K562 (cell line): ENCODE measurements at regions not wholly inside any gene's neighbourhood (a gene's known extent, or its start where the extent isn't known, plus 50 kb on each side); places are given as distances from the start of the nearest gene placed in this dataset.

Source experiments
- ATAC-seq: fragments of 200-7000 bp; cut with Tn5 transposase; 3 replicates; pipeline ENCODE4 v1.9.1; 2020; ENCODE audit warnings: moderate library complexity
- BruUV-seq: library from RNA; stranded (reverse); fragments of 400-500 nt; replicated peaks from 2 replicates; lab custom pipeline; 2021; lab: Mats Ljungman, UMichigan
- CTCF ChIA-PET: fragments of 300-600 bp; formaldehyde crosslinking; extraction: SDS; loops from one replicate; lab custom pipeline; 2021; ENCODE audit warnings: low intra/inter-chr PET ratio; lab: Yijun Ruan, JAX
- POLR2A ChIA-PET: fragments of 300-600, 350-650 bp; sonication (Branson Sonifier 250); formaldehyde crosslinking; extraction: SDS; loops from one replicate; lab custom pipeline; 2021; ENCODE audit warnings: antibody characterized with exemption, inconsistent platforms; lab: Yijun Ruan, JAX
- DNase-seq, 4 experiments: peaks; one replicate each; pipeline versions ENCODE4 v3.0.0 to v3.0.0-alpha.2; 2011 to 2018; ENCODE audit warnings: low spot score in 3 of 4, mixed read lengths in 3 of 4; ENCODE audit errors: extremely low read depth in 1 of 4
- FAIRE-seq: peaks from 2 replicates; lab custom pipeline; 2011; peaks lifted over from hg19 to GRCh38; lab: Jason Lieb, UNC
- H2AFZ ChIP-seq: 2 replicates; pipeline ENCODE4 v1.6.0; 2011; ENCODE audit warnings: low read depth, low read length, control low read depth, inconsistent platforms
- H3K27ac ChIP-seq: fragments of 200-600 bp; 3 replicates; pipeline ENCODE4 v1.8.0; 2011; ENCODE audit warnings: low read depth, mild to moderate bottlenecking, control low read depth, inconsistent platforms, low read length, moderate library complexity, mixed read lengths; ENCODE audit errors: extremely low read depth
- H3K27me3 ChIP-seq, 2 experiments: fragments of 300-600 bp in 1 of 2; 2 replicates in 1 of 2; 3 replicates in 1 of 2; pipeline versions ENCODE4 v1.6.0 to v1.8.0; 2011; ENCODE audit warnings: inconsistent platforms in 2 of 2, low read length in 2 of 2, mild to moderate bottlenecking in 1 of 2, mixed read lengths in 1 of 2, moderate library complexity in 1 of 2; ENCODE audit not compliant: control insufficient read depth in 2 of 2, insufficient read depth in 2 of 2
- H3K36me3 ChIP-seq: fragments of 300-600 bp; 3 replicates; pipeline ENCODE4 v1.8.0; 2011; ENCODE audit warnings: mild to moderate bottlenecking, low read length, inconsistent platforms; ENCODE audit not compliant: control insufficient read depth, insufficient read depth
- H3K4me1 ChIP-seq, 2 experiments: fragments of 200-600 bp in 1 of 2; replicated peaks in 1 of 2; 2 replicates in 1 of 2; 3 replicates in 1 of 2; pipeline versions ENCODE4 v1.5.1 to v1.8.0; 2011; ENCODE audit warnings: inconsistent platforms in 2 of 2, low read length in 2 of 2, mild to moderate bottlenecking in 1 of 2, mixed read lengths in 1 of 2, moderate library complexity in 1 of 2; ENCODE audit not compliant: control insufficient read depth in 2 of 2, insufficient read depth in 2 of 2
- H3K4me2 ChIP-seq: 2 replicates; pipeline ENCODE4 v1.6.1; 2011; ENCODE audit warnings: low read length, control low read depth, inconsistent platforms, mixed read lengths; ENCODE audit not compliant: insufficient read depth
- H3K4me3 ChIP-seq: fragments of 200-600 bp; sonication (generic), shearing (Covaris generic); 2 replicates; pipeline ENCODE4 v1.5.1; 2016; ENCODE audit warnings: control low read depth, inconsistent platforms
- H3K79me2 ChIP-seq: fragments of 200-600 bp; 3 replicates; pipeline ENCODE4 v1.8.0; 2011; ENCODE audit warnings: low read length, inconsistent platforms; ENCODE audit not compliant: control insufficient read depth, insufficient read depth
- H3K9ac ChIP-seq, 2 experiments: 2 replicates each; pipeline versions ENCODE4 v1.6.0 to v1.6.1; 2011; ENCODE audit warnings: low read depth in 2 of 2, low read length in 2 of 2, control low read depth in 1 of 2, inconsistent platforms in 1 of 2, mild to moderate bottlenecking in 1 of 2, mixed read lengths in 1 of 2; ENCODE audit not compliant: insufficient read depth in 1 of 2
- H3K9me1 ChIP-seq: one replicate; pipeline ENCODE4 v1.6.0; 2011; ENCODE audit warnings: inconsistent platforms, mild to moderate bottlenecking, low read length, moderate library complexity; ENCODE audit not compliant: control insufficient read depth, insufficient read depth
- H3K9me3 ChIP-seq: replicated peaks from 2 replicates; pipeline ENCODE4 v1.5.1; 2011; ENCODE audit warnings: low read depth, low read length, inconsistent platforms; ENCODE audit not compliant: control insufficient read depth, insufficient read depth
- H4K20me1 ChIP-seq: replicated peaks from 2 replicates; pipeline ENCODE4 v1.6.1; 2011; ENCODE audit warnings: low read length, inconsistent platforms, mixed read lengths; ENCODE audit not compliant: control insufficient read depth, insufficient read depth
- KAT2B ChIP-seq: IDR thresholded peaks from one replicate; pipeline ENCODE4 v1.6.1; 2012; ENCODE audit warnings: low read depth, mild to moderate bottlenecking, control low read depth, inconsistent platforms, low read length, moderate library complexity
- KLF16 ChIP-seq: IDR thresholded peaks from 2 replicates; pipeline ENCODE4 v1.6.1; 2016; ENCODE audit warnings: antibody characterized with exemption
- NR2C2 ChIP-seq, 2 experiments: fragments of 200-800 bp in 1 of 2; sonication (Bioruptor generic) in 1 of 2; sonication (generic) in 1 of 2; formaldehyde crosslinking in 1 of 2; IDR thresholded peaks; 2 replicates each; pipeline versions ENCODE4 v1.6.1 to v1.8.0; 2016 to 2022; ENCODE audit warnings: mild to moderate bottlenecking in 1 of 2, missing compliant biosample characterization in 1 of 2, missing genetic modification characterization in 1 of 2, missing genetic modification reagents in 1 of 2
- RFX1 ChIP-seq: fragments of 450-650 bp; IDR thresholded peaks from 2 replicates; pipeline ENCODE4 v1.6.1; 2016; ENCODE audit warnings: mild to moderate bottlenecking, moderate library complexity
- ZNF347 ChIP-seq: fragments of 450-650 bp; formaldehyde crosslinking; IDR thresholded peaks from 2 replicates; pipeline ENCODE4 v1.4.0; 2020; ENCODE audit warnings: low read depth, mild to moderate bottlenecking, moderate library complexity
- ZNF586 ChIP-seq: fragments of 450-650 bp; formaldehyde crosslinking; conservative IDR thresholded peaks from 2 replicates; pipeline ENCODE4 v1.4.0; 2020; ENCODE audit warnings: mild to moderate bottlenecking, moderate library complexity
- WGBS: fragments of 100-300 bp; shearing (Covaris generic); methylation state at CpG from one replicate; pipeline ENCODE4 v1.1.6; 2016; ENCODE audit warnings: low coverage, mixed read lengths; ENCODE audit not compliant: insufficient coverage; ENCODE audit errors: missing lambda C conversion rate; 5-methylcytosine and 5-hydroxymethylcytosine counted together
- in situ Hi-C: fragments of 300-500 bp; cut with MboI; formaldehyde crosslinking; loops from 4 replicates; pipeline ENCODE4 v1.15.0; 2018; ENCODE audit warnings: inconsistent platforms, mixed read lengths
- intact Hi-C: fragments of 100-400 bp; cut with micrococcal nuclease; formaldehyde crosslinking; loops from 2 replicates; pipeline ENCODE4 v1.14.2; 2022
- TF ChIP-seq, protein P1 (sequence below): fragments of 250-450 bp; sonication (Bioruptor Pico); IDR thresholded peaks from 2 replicates; pipeline ENCODE4 v1.8.0; 2022; ENCODE audit warnings: inconsistent platforms, mild to moderate bottlenecking, moderate library complexity, borderline replicate concordance

GRCh38 chr13:59437544-59438301 is 726.0 kb downstream of the DIAPH3 start:
- BruUV-seq: no TSS peak
- 0% methylated on average over 2 of the region's 2 CpGs for WGBS

More at GRCh38 chr13:59437544-59438301, 726.0 kb downstream of the DIAPH3 start:
- no peak for FAIRE-seq
- no peak for DNase-seq
- no peak overlapping the region for H3K4me2 ChIP-seq
- H3K79me2 ChIP-seq: no peaks in the 10 kb centered on the region
- no peak for ATAC-seq
- ChIA-PET CTCF (interaction anchor here (0.6 kb wide), 1 partner anchor 108 kb away, joined by 3 read pairs; no protein-coding TSS in a partner anchor), POLR2A (interaction anchor here (0.8 kb wide), 1 partner anchor 20 kb away, joined by 3 read pairs; no protein-coding TSS in a partner anchor)
- TF ChIP-seq KAT2B: no peak
- peak; percentile 24; the same call in 1 of the 2 replicates for TF ChIP-seq RFX1
- no peak for TF ChIP-seq ZNF586
- no peak for TF ChIP-seq NR2C2 (CRISPR knock-in tag; IDR thresholded peaks at IDR 0.05)
- no peak for TF ChIP-seq NR2C2 (tag; IDR thresholded peaks at IDR 0.05)
- TF ChIP-seq KLF16: no peak
- TF ChIP-seq, protein P1, sequence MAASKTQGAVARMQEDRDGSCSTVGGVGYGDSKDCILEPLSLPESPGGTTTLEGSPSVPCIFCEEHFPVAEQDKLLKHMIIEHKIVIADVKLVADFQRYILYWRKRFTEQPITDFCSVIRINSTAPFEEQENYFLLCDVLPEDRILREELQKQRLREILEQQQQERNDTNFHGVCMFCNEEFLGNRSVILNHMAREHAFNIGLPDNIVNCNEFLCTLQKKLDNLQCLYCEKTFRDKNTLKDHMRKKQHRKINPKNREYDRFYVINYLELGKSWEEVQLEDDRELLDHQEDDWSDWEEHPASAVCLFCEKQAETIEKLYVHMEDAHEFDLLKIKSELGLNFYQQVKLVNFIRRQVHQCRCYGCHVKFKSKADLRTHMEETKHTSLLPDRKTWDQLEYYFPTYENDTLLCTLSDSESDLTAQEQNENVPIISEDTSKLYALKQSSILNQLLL (CRISPR knock-in tag): no peak
- TF ChIP-seq ZNF347 (CRISPR knock-in tag): no peak
- no peaks in the 10 kb centered on the region for H3K9me1 ChIP-seq
- no peak overlapping the region for H3K9ac ChIP-seq
- H3K27me3 ChIP-seq: peaks cover 0 to 5% of the 10 kb centered on the region in 2 experiments; a peak in 1 of 5 replicates
- no peaks in the 10 kb centered on the region for H3K9me3 ChIP-seq
- no peak overlapping the region for H3K4me3 ChIP-seq
- H3K4me1 ChIP-seq: no peaks in the 10 kb centered on the region
- intact Hi-C loops: no loop called here
- no peaks in the 10 kb centered on the region for H4K20me1 ChIP-seq
- no peaks in the 10 kb centered on the region for H3K36me3 ChIP-seq
- H2AFZ ChIP-seq: no peak overlapping the region
- no peak overlapping the region for H3K27ac ChIP-seq
- in situ Hi-C loops: no loop called here
